Fibroblast of peridontal ligament (primary cell): ENCODE measurements at regions not wholly inside any gene's neighbourhood (a gene's known extent, or its start where the extent isn't known, plus 50 kb on each side); places are given as distances from the start of the nearest gene placed in this dataset.

Experiments used
- DNase-seq: peaks from one replicate; pipeline ENCODE4 v3.0.0-alpha.2; 2010; ENCODE audit errors: extremely low read depth

GRCh38 chr12:24044941-24045703, 95.7 kb upstream of the SOX5 start:
- no peak for DNase-seq

DNA sequence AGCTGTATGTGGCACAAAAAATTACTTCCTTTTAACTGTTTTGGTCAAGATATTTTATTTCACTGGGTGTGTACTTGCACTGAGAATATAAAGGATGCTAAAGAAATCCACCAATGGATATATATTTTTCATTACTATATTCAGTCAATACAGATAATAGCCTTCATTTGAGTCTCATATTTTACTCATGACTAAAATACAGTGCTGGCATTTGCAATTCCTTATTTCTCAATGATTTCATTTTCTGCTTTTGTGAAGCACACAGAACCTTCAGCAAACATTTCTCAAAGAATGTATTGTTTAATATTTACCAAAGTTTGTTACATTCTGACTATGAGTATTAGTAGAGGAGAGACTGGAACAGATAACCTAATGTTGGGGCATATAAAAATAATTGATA, 93.2 kb upstream of the SOX5 start:
- no peak for DNase-seq

- DNase-seq: peak; percentile 91
Observed at GRCh38 chr12:24039113-24039525, 89.6 kb upstream of the SOX5 start.

- DNase-seq: no peak
Observed at GRCh38 chr12:24038211-24038997, 88.9 kb upstream of the SOX5 start.

DNA sequence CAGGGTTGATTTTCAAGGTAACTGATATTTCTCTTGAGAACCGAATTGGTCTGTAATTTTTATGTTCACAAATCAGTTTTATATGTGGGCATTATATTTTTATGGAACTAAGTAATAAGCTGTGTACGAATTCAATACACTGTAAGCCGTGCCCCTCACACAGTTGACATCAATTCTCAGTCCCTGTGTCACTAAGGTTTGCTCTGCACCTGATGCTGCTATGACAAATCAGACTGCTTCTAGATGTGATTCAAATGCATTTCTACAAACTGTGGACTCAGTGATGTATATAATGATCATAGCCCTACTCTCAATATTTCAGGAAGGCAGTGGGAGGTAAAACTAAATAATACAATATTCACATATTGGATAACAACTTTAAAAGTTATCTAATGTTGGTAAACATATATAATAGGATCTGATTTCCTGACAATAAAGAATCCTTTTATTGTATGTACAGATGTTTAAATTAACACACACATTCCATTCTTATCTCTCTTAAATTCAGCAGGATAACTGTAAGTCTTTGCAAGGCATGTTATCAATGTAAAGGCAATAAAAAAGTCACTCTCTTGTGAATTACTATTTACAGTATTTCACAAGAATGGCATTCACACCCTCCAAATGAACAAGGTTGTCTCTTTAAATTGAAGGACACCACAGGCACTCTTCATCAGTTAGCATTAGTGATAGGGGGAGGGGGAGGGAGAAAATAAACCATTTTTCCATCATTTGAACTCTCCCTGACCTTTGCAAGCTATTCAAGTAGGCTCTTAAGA, 87.2 kb upstream of the SOX5 start:
- DNase-seq: no peak

- DNase-seq: no peak
Observed at GRCh38 chr12:24034894-24035293, 85.4 kb upstream of the SOX5 start.

DNA sequence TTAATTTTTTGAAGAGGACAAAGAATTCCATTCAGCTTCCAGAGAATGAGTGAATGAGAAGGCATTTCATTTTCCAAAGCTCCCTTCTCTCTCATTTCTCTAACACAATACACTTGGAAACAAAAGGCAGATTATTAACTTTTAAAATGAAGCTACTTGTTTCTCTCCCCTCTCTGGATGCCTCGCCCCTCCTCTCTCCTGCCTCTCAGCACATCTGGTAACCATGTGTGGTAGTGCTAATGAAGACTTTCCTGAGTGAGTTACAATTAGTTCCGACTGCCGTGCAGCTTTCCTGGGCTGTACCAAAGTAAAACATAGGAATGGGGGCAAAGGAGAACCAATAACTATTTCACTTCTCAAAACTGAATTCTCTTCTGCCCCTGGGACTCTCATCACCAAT, 84.7 kb upstream of the SOX5 start:
- no peak for DNase-seq

DNA sequence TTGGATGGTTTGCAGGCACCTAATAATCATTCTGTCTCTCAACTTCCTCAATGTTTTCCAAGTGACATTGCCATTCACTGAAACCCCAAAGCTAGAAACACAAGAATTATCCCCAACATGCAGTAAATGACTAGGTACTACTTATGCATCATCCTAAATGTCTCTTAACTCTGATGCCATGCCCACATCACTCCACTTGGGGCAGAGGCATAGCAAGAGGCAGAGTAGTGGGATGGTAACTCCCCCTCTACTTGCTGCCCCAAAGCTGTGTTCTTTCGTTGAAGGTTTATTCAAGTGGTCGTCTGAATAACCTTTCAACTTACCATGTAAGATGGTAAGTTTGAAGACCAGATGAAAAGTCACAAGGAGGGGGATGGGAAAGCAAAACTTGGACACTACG, 77.9 kb upstream of the SOX5 start:
- DNase-seq: no peak

GRCh38 chr12:24025153-24025798, 75.8 kb upstream of the SOX5 start:
- DNase-seq: no peak

DNA sequence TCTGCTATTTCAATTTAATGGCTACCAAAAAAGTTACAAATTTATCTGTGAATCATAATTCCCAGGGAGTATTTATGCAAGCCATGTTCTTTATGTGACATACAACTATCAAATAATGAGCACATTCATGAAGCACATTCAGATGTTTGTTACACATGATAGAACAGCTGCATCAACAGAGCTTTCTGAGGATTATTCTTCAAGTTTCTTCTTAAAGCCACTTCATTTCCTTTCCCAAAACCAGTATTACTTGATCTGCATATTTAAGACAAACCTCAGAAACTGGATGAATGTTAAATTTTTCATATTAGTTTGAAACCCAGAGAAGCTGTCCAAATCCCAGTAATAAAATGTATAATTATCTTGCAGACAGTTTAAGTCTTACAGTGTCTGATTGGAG, 73.6 kb upstream of the SOX5 start:
- no peak for DNase-seq

- no peak for DNase-seq
Observed at GRCh38 chr12:24021164-24021502, 71.7 kb upstream of the SOX5 start.

DNA sequence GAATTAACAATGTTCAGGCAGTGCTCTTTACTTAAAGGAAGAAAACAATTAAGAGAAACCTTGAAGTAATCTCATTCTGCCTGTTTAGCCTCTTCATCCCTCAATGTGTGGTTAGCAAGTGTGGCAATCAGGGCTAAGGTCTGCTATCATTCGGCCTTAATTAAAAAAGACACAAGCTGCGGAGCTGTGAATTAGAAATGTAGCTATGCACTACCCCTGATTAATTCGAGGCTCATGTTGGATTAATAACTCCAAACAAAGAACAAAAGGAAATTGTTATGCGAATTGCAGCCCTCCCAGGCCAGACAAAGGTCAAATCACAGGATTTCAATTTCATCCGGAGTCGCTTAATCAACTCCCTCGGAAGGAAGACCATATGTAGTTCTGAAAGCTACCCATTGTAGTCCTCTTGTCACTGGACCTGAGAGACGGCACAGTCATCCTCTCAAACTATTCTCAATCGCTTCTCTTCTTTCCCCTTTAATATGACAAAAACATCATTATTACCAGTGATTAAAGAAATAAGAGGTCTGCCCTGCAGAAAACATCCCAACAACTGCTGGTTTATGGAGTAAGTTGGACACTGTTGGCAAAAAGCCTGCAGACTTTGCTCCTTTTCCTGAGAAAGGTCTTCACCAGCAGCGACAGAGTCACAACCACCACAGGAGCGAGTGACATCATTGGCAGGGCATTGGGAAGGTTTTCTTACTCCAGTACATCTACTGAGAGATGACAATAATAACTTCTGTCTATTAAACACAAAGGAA, 71.1 kb upstream of the SOX5 start:
- DNase-seq: no peak

DNA sequence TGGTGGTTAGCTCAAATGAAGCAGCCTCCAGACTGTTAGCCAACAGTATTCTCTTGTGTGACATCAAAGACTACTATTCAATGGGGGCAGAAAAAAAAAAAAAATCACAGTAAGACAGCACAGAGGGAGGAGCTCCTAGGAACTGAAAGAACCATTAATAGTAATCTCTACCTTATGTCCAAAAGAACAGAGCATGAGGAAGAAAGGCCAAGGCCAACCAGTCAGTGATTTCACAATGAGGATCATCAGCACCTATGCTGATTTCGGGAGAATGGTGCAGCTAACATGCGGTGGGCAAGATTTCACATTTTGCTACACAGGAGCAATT, 66.3 kb upstream of the SOX5 start:
- no peak for DNase-seq

DNA sequence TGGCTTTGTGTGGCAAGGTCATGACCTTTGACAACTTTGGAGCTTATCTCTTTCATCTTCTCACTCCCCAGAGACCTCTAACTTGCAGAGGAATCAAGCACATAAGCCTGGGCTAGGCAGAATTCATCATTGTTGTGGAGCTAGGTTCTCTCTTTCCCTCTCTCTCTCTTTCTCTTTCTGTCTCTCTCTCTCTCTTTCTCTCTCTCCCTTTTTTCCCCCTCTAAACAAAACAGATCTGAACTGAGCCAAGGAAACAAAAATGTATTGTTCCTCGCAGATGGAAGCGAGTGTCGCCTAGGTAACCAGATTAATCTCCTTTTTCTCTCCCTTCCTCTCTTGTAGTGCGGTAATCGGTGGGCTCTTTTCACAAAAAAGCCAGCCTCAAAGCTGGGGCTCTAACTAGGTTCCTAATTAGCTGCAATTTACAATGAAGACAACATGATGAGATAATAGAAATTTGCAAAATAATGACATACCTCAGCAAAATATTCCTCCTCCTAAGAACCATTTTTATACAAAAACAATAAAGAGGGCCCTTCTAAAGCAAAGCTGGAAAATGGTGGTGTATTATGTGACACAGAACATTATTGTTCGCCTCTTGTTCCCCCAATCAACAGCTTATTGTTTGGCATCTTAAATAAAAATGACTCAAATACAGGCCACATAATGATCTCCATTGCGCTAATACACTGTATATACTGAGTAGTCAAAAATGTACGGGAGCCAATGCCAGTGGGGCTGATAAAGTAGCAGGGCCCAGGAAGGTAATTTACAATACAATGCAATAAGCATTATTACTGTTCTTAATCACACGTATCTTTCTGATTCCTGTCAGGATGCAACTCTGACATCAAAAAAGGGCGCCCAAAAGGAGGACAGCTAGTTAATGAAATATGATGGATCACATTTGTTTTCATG, 65.7 kb upstream of the SOX5 start:
- no peak for DNase-seq

- no peak for DNase-seq
Observed at GRCh38 chr12:24014240-24014639, 64.8 kb upstream of the SOX5 start.

GRCh38 chr12:24012528-24012927, 63.1 kb upstream of the SOX5 start:
- peak; percentile 34 for DNase-seq

DNA sequence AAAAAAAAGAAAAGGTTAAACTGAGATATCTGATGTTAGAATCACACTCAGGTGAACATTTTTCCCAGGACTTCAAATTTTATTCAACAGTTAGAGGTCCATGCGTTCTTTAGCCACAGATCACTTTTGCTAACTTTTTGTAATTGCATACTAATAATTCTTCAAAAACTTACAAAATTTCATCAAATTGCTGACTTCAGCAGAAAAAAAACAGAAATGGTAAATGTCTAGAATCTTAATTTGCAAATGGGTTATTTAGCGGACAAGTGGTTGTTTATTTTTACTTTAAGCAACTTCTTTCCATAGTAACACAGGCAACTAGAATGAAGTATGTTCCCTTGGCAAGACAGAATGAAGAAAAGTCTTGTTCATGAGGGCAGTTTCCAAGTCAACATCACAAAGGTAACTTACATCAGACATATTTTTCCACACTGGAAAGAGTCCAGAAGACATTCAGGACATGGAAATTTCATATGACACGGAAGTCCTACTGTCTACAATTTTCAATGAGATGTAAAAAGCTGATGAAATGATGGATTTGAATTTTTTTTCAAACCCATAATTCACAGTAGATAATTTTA, 62.5 kb upstream of the SOX5 start:
- no peak for DNase-seq

DNA sequence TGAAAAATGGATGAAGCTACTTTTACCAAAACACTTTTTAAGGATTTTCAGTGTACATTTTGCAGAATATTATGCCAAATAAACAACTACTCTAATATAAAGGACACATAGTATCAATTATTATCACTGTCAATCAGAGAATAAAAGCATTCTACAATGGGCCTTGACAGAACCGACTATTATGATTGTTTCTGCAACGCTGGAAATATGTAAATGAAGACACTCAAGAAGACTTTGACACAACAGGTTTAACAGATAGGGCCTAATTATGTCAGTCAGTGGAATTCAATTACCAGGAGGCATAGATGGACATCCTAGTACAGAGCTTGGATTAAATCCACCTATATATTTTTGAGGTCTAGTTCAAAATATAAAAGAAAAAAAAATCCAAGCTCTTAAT, 58.7 kb upstream of the SOX5 start:
- DNase-seq: no peak
